HCT116 (cell line): ENCODE measurements at regions not wholly inside any gene's neighbourhood (a gene's known extent, or its start where the extent isn't known, plus 50 kb on each side); places are given as distances from the start of the nearest gene placed in this dataset.
A peak's percentile ranks its signal among the peaks of the same experiment; 100 is the strongest.

ENCODE experiments used
- ATAC-seq: fragments of 200-7000 bp; cut with Tn5 transposase; 2 replicates; pipeline ENCODE4 v1.9.1; 2020; ENCODE audit warnings: mild to moderate bottlenecking, moderate library complexity
- BruUV-seq: library from RNA; stranded (reverse); fragments of 400-500 nt; replicated peaks from 2 replicates; lab custom pipeline; 2021; lab: Mats Ljungman, UMichigan
- CTCF ChIA-PET: fragments of 300-600 bp; sonication (Branson Sonifier 250); formaldehyde crosslinking; loops from one replicate; lab custom pipeline; 2021; ENCODE audit warnings: antibody characterized with exemption; lab: Charles Lee
- POLR2A ChIA-PET: fragments of 300-600, 350-600 bp; sonication (Branson Sonifier 250); formaldehyde crosslinking; loops from one replicate; lab custom pipeline; 2021; ENCODE audit warnings: antibody characterized with exemption; lab: Charles Lee
- RAD21 ChIA-PET, 2 experiments: fragments of 300-600 bp; sonication (Branson Sonifier 250); formaldehyde crosslinking; loops; one replicate each; lab custom pipeline; 2023; ENCODE audit warnings: low total read pairs in 2 of 2; ENCODE audit not compliant: uncharacterized antibody in 2 of 2, unreplicated experiment in 2 of 2, low non-redundant PET in 1 of 2; lab: Charles Lee
- DNase-seq: peaks from one replicate; pipeline ENCODE4 v3.0.0-alpha.2; 2010; ENCODE audit warnings: low read depth, low spot score
- H2AFZ ChIP-seq: fragments of 200-600 bp; shearing (Covaris generic), sonication (generic); 2 replicates; pipeline ENCODE4 v1.6.1; 2017; ENCODE audit warnings: low read depth, mixed run types, mixed read lengths, antibody characterized with exemption, low read length; ENCODE audit not compliant: poor library complexity, severe bottlenecking
- H3K27ac ChIP-seq: 2 replicates; pipeline ENCODE4 v1.5.1; 2012; ENCODE audit warnings: low read depth, low read length
- H3K27me3 ChIP-seq: fragments of 200-600 bp; sonication (generic); 2 replicates; pipeline ENCODE4 v1.6.1; 2016; ENCODE audit warnings: mixed run types, low read length, mixed read lengths; ENCODE audit not compliant: insufficient read depth
- H3K36me3 ChIP-seq, 2 experiments: fragments of 200-500 bp in 1 of 2; fragments of 200-600 bp in 1 of 2; sonication (Bioruptor generic) in 1 of 2; sonication (generic) in 1 of 2; 2 replicates each; pipeline versions ENCODE4 v1.5.1 to v1.6.1; 2014 to 2016; ENCODE audit warnings: low read length in 2 of 2, inconsistent platforms in 1 of 2, mixed read lengths in 1 of 2, mixed run types in 1 of 2; ENCODE audit not compliant: insufficient read depth in 2 of 2, control insufficient read depth in 1 of 2
- H3K4me1 ChIP-seq, 2 experiments: fragments of 200-600 bp in 1 of 2; sonication (generic) in 1 of 2; 2 replicates each; pipeline versions ENCODE4 v1.5.1 to v1.6.1; 2012 to 2017; ENCODE audit warnings: low read length in 2 of 2, inconsistent platforms in 1 of 2, mild to moderate bottlenecking in 1 of 2, mixed read lengths in 1 of 2, mixed run types in 1 of 2, moderate library complexity in 1 of 2; ENCODE audit not compliant: insufficient read depth in 2 of 2, control insufficient read depth in 1 of 2
- H3K4me2 ChIP-seq: fragments of 200-600 bp; sonication (generic); 2 replicates; pipeline ENCODE4 v1.6.1; 2017; ENCODE audit warnings: mixed run types, low read length, mixed read lengths
- H3K4me3 ChIP-seq, 2 experiments: fragments of 200-600 bp in 1 of 2; sonication (generic) in 1 of 2; replicated peaks in 1 of 2; 2 replicates each; pipeline ENCODE4 v1.5.1; 2011 to 2016; ENCODE audit warnings: low read length in 2 of 2, control low read depth in 1 of 2, low read depth in 1 of 2, mild to moderate bottlenecking in 1 of 2, mixed read lengths in 1 of 2, mixed run types in 1 of 2
- H3K79me2 ChIP-seq: fragments of 200-600 bp; sonication (generic); 2 replicates; pipeline ENCODE4 v1.6.1; 2017; ENCODE audit warnings: mild to moderate bottlenecking, mixed run types, low read length, moderate library complexity, mixed read lengths; ENCODE audit not compliant: insufficient read depth
- H3K9ac ChIP-seq: fragments of 200-600 bp; sonication (generic); 2 replicates; pipeline ENCODE4 v1.6.1; 2016; ENCODE audit warnings: low read length, mixed read lengths
- H3K9me2 ChIP-seq: fragments of 200-600 bp; sonication (generic), shearing (Covaris generic); 2 replicates; pipeline ENCODE4 v1.6.1; 2017; ENCODE audit warnings: mixed run types, mild to moderate bottlenecking, moderate library complexity; ENCODE audit not compliant: insufficient read depth
- H3K9me3 ChIP-seq, 2 experiments: fragments of 200-500 bp in 1 of 2; fragments of 200-600 bp in 1 of 2; sonication (Bioruptor generic) in 1 of 2; sonication (generic) in 1 of 2; 2 replicates each; pipeline ENCODE4 v1.6.1; 2014 to 2017; ENCODE audit warnings: low read length in 2 of 2, mixed read lengths in 2 of 2, inconsistent platforms in 1 of 2, low read depth in 1 of 2, mild to moderate bottlenecking in 1 of 2, mixed run types in 1 of 2, moderate library complexity in 1 of 2; ENCODE audit not compliant: control insufficient read depth in 1 of 2, insufficient read depth in 1 of 2
- H4K20me1 ChIP-seq: fragments of 200-600 bp; sonication (generic), shearing (Covaris generic); 2 replicates; pipeline ENCODE4 v1.6.1; 2017; ENCODE audit warnings: mixed run types, mild to moderate bottlenecking, moderate library complexity; ENCODE audit not compliant: insufficient read depth
- CEBPB ChIP-seq: IDR thresholded peaks from 2 replicates; pipeline ENCODE4 v1.6.1; 2012; ENCODE audit warnings: low read depth
- ELF1 ChIP-seq: IDR thresholded peaks from 2 replicates; pipeline ENCODE4 v1.6.1; 2012; ENCODE audit warnings: low read depth, borderline replicate concordance
- EZH2 ChIP-seq: fragments of 200-600 bp; sonication (generic); IDR thresholded peaks from 2 replicates; pipeline ENCODE4 v1.6.1; 2017; ENCODE audit warnings: antibody characterized with exemption, mixed run types
- EZH2phosphoT487 ChIP-seq: fragments of 200-600 bp; IDR thresholded peaks from 2 replicates; pipeline ENCODE4 v1.6.1; 2018; ENCODE audit warnings: antibody characterized with exemption, borderline replicate concordance
- POLR2AphosphoS5 ChIP-seq: IDR thresholded peaks from 2 replicates; pipeline ENCODE4 v1.6.1; 2011; ENCODE audit warnings: mild to moderate bottlenecking, low read depth, low read length, moderate library complexity
- RAD21 ChIP-seq: IDR thresholded peaks from 2 replicates; pipeline ENCODE4 v1.6.1; 2012; ENCODE audit warnings: low read depth, mild to moderate bottlenecking
- SIN3A ChIP-seq: IDR thresholded peaks from 2 replicates; pipeline ENCODE4 v1.6.1; 2012; ENCODE audit warnings: low read depth
- SP1 ChIP-seq: IDR thresholded peaks from 2 replicates; pipeline ENCODE4 v1.6.1; 2012; ENCODE audit warnings: low read depth
- SRF ChIP-seq: IDR thresholded peaks from 2 replicates; pipeline ENCODE4 v1.6.1; 2012; ENCODE audit warnings: low read depth
- ZFX ChIP-seq: fragments of 450-650 bp; IDR thresholded peaks from 2 replicates; pipeline ENCODE4 v1.6.1; 2017
- intact Hi-C: fragments of 100-400 bp; cut with micrococcal nuclease; formaldehyde crosslinking; loops from 2 replicates; pipeline ENCODE4 v1.10.0; 2022
- TF ChIP-seq, protein P1 (sequence below), 3 experiments: fragments of 200-600 bp in 1 of 3; sonication (generic) in 1 of 3; IDR thresholded peaks in 2 of 3; conservative IDR thresholded peaks in 1 of 3; 2 replicates each; pipeline ENCODE4 v1.5.1; 2012 to 2017; ENCODE audit warnings: low read depth in 2 of 3, low read length in 2 of 3, antibody characterized with exemption in 1 of 3, borderline replicate concordance in 1 of 3, control low read depth in 1 of 3, mild to moderate bottlenecking in 1 of 3, mixed read lengths in 1 of 3, mixed run types in 1 of 3, moderate library complexity in 1 of 3; ENCODE audit not compliant: insufficient read depth in 1 of 3

DNA sequence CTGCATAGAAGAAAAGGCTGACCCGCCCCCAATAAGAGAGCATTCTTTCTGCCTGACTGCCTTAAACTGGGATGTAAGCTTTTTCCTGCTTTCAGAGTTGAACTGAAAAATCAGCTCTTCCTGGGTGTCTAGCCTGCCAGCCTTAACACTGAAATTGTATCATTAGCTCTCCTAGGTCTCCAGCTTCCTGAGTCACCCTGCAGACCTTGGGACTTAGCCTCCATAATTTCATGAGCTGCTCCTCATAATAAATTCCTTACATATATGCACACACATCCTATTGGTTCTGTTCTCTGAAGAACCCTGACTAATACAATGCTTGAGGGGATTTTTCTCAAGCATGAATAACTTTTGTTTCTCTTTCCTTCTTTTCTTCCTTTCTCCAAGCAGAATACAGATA lies 76.4 kb upstream of the FAR2 start:
- Histone ChIP-seq H3K9ac (no peak overlapping the region), H3K36me3 (no peaks in the 10 kb centered on the region), H3K27me3 (no peaks in the 10 kb centered on the region), H3K9me3 (no peaks in the 10 kb centered on the region), H2AFZ (no peak overlapping the region), H3K79me2 (no peaks in the 10 kb centered on the region), H3K9me2 (no peaks in the 10 kb centered on the region), H3K4me3 (no peak overlapping the region), H3K27ac (no peak overlapping the region), H3K4me2 (no peak overlapping the region), H4K20me1 (no peaks in the 10 kb centered on the region), H3K4me1 (no peaks in the 10 kb centered on the region)
- DNase-seq (no peak), ATAC-seq (no peak)
- intact Hi-C loops = loop anchor here (2.0 kb wide), 1 partner anchor 246 kb away; no protein-coding TSS in a partner anchor
- BruUV-seq = no TSS peak
- ChIA-PET POLR2A (no interaction called here), RAD21 (interaction anchor here in 1 of 2 experiments (1.3 kb wide), 1 partner anchor 245 kb away, joined by 5 read pairs; no protein-coding TSS in a partner anchor), CTCF (interaction anchor here (1.1 to 2.4 kb wide), 5 partner anchors 9 to 245 kb away, joined by 3 to 19 read pairs (median 4); no protein-coding TSS in a partner anchor)
- no peak for TF ChIP-seq EZH2phosphoT487
- TF ChIP-seq SIN3A = no peak
- TF ChIP-seq SRF = no peak
- no peak for TF ChIP-seq POLR2AphosphoS5
- no peak for TF ChIP-seq ZFX

- ChIA-PET RAD21 (interaction anchor here in 1 of 2 experiments (1.3 kb wide), 1 partner anchor 244 kb away, joined by 5 read pairs; no protein-coding TSS in a partner anchor), POLR2A (no interaction called here), CTCF (interaction anchor here (1.0 to 2.4 kb wide), 6 partner anchors 9 to 443 kb away, joined by 3 to 19 read pairs (median 4); no protein-coding TSS in a partner anchor)
- intact Hi-C loops = loop anchor here (2.0 kb wide), 1 partner anchor 245 kb away; no protein-coding TSS in a partner anchor
- H3K4me2 ChIP-seq = no peak overlapping the region
- H3K79me2 ChIP-seq = no peaks in the 10 kb centered on the region
- H2AFZ ChIP-seq = peak overlapping the region; percentile 18
- H3K27ac ChIP-seq = no peak overlapping the region
- no TSS peak for BruUV-seq
- H3K9me3 ChIP-seq = no peaks in the 10 kb centered on the region
- no peaks in the 10 kb centered on the region for H3K27me3 ChIP-seq
- H3K9me2 ChIP-seq = no peaks in the 10 kb centered on the region
- no peak overlapping the region for H3K9ac ChIP-seq
- H3K36me3 ChIP-seq = no peaks in the 10 kb centered on the region
- no peak for TF ChIP-seq EZH2
- TF ChIP-seq ZFX = no peak
- no peak for TF ChIP-seq SRF
- no peak for TF ChIP-seq ELF1
- TF ChIP-seq, protein P1, sequence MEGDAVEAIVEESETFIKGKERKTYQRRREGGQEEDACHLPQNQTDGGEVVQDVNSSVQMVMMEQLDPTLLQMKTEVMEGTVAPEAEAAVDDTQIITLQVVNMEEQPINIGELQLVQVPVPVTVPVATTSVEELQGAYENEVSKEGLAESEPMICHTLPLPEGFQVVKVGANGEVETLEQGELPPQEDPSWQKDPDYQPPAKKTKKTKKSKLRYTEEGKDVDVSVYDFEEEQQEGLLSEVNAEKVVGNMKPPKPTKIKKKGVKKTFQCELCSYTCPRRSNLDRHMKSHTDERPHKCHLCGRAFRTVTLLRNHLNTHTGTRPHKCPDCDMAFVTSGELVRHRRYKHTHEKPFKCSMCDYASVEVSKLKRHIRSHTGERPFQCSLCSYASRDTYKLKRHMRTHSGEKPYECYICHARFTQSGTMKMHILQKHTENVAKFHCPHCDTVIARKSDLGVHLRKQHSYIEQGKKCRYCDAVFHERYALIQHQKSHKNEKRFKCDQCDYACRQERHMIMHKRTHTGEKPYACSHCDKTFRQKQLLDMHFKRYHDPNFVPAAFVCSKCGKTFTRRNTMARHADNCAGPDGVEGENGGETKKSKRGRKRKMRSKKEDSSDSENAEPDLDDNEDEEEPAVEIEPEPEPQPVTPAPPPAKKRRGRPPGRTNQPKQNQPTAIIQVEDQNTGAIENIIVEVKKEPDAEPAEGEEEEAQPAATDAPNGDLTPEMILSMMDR (IDR thresholded peaks at IDR 0.05 in 2 of 3, conservative IDR thresholded peaks at IDR 0.05 in 1 of 3; ENCODE audit: borderline replicate concordance in 1 of 3, insufficient read depth in 1 of 3, low read depth in 2 of 3, low read length in 2 of 3) = peak; percentile 56 to 77 (median 67)
- TF ChIP-seq RAD21 = peak; percentile 61
- TF ChIP-seq SP1 = no peak
- no peak for TF ChIP-seq POLR2AphosphoS5
- TF ChIP-seq CEBPB = no peak
- no peak overlapping the region for H3K4me3 ChIP-seq
- H3K4me1 ChIP-seq = no peaks in the 10 kb centered on the region
- no peaks in the 10 kb centered on the region for H4K20me1 ChIP-seq
- peak; percentile 88 for ATAC-seq
- DNase-seq = peak; percentile 35
These were observed 75.3 kb upstream of the FAR2 start for GRCh38 chr12:29073631-29074239.
